A549 (cell line): ENCODE measurements at regions not wholly inside any gene's neighbourhood (a gene's known extent, or its start where the extent isn't known, plus 50 kb on each side); places are given as distances from the start of the nearest gene placed in this dataset.

ENCODE experiments used
- BHLHE40 ChIP-seq: IDR thresholded peaks from 2 replicates; pipeline ENCODE4 v1.6.1; 2012; ENCODE audit warnings: low read depth, low read length, inconsistent platforms
- CBX8 ChIP-seq: fragments of 200-600 bp; sonication (generic); IDR thresholded peaks from 2 replicates; pipeline ENCODE4 v1.6.1; 2016
- CHD2 ChIP-seq: fragments of 150-350 bp; IDR thresholded peaks from 2 replicates; pipeline ENCODE4 v1.6.1; 2014; ENCODE audit warnings: low read length; ENCODE audit not compliant: partially characterized antibody
- CTCF ChIP-seq: fragments of >200 bp; sonication (Bioruptor Twin); formaldehyde crosslinking; IDR thresholded peaks from 3 replicates; pipeline ENCODE4 v1.5.1; 2016
- E2F6 ChIP-seq: IDR thresholded peaks from 2 replicates; pipeline ENCODE4 v1.6.1; 2012; ENCODE audit warnings: low read depth, borderline replicate concordance
- ELK1 ChIP-seq: fragments of 150-350 bp; IDR thresholded peaks from 2 replicates; pipeline ENCODE4 v1.6.1; 2014; ENCODE audit warnings: low read depth, mild to moderate bottlenecking, low read length
- EP300 ChIP-seq, 2 experiments: fragments of >200 bp; sonication (Bioruptor Twin); formaldehyde crosslinking; IDR thresholded peaks; 2 replicates in 1 of 2; 3 replicates in 1 of 2; pipeline ENCODE4 v1.6.1; 2016 to 2017
- ESRRA ChIP-seq: fragments of 150-350 bp; IDR thresholded peaks from 2 replicates; pipeline ENCODE4 v1.6.1; 2014; ENCODE audit warnings: mild to moderate bottlenecking, low read length, borderline replicate concordance
- MAFK ChIP-seq: fragments of 450-650 bp; IDR thresholded peaks from 2 replicates; pipeline ENCODE4 v1.6.1; 2014; ENCODE audit not compliant: partially characterized antibody
- MAX ChIP-seq: IDR thresholded peaks from 2 replicates; pipeline ENCODE4 v1.6.1; 2012
- RNF2 ChIP-seq: fragments of 200-600 bp; sonication (generic); IDR thresholded peaks from 2 replicates; pipeline ENCODE4 v1.6.1; 2016; ENCODE audit warnings: low read depth, mild to moderate bottlenecking, antibody characterized with exemption, moderate library complexity, borderline replicate concordance
- SMC3 ChIP-seq: fragments of >200 bp; sonication (Bioruptor Twin); formaldehyde crosslinking; IDR thresholded peaks from 3 replicates; pipeline ENCODE4 v1.6.1; 2018; ENCODE audit warnings: inconsistent platforms

GRCh38 chr18:34608064-34608463, 102.0 kb upstream of the DTNA start:
- TF ChIP-seq ELK1 = no peak
- no peak for TF ChIP-seq MAFK
- TF ChIP-seq BHLHE40 = no peak
- TF ChIP-seq CTCF = no peak
- TF ChIP-seq MAX = no peak
- no peak for TF ChIP-seq RNF2
- no peak for TF ChIP-seq CHD2
- TF ChIP-seq ESRRA = no peak
- TF ChIP-seq EP300 (IDR thresholded peaks at IDR 0.05) = no peak
- TF ChIP-seq E2F6 = no peak
- TF ChIP-seq CBX8 = no peak
- TF ChIP-seq SMC3 = no peak
